CD4-positive, alpha-beta T cell (primary cell): ENCODE measurements at regions not wholly inside any gene's neighbourhood (a gene's known extent, or its start where the extent isn't known, plus 50 kb on each side); places are given as distances from the start of the nearest gene placed in this dataset.
A peak's percentile ranks its signal among the peaks of the same experiment; 100 is the strongest.

ENCODE experiments used
- ATAC-seq: fragments of 200-7000 bp; cut with Tn5 transposase; one replicate; pipeline ENCODE4 v1.10.0; 2022; ENCODE audit warnings: mild to moderate bottlenecking; ENCODE audit not compliant: poor library complexity
- CTCF ChIA-PET: fragments of 350-600 bp; sonication (Branson Sonifier 250); formaldehyde crosslinking; loops from one replicate; lab custom pipeline; 2021; ENCODE audit warnings: antibody characterized with exemption, inconsistent platforms; lab: Charles Lee
- POLR2A ChIA-PET: fragments of 350-600 bp; sonication (Branson Sonifier 250); formaldehyde crosslinking; loops from one replicate; lab custom pipeline; 2021; ENCODE audit warnings: antibody characterized with exemption, inconsistent platforms; lab: Charles Lee
- DNase-seq, 14 experiments: peaks; one replicate each; pipeline ENCODE4 v3.0.0-alpha.2; 2013 to 2020; ENCODE audit warnings: mixed read lengths in 2 of 14
- H3K27ac ChIP-seq, 2 donors: one replicate each; pipeline versions ENCODE4 v1.5.1 to v1.7.0; 2013; ENCODE audit warnings: low read length in 2 of 2, low read depth in 1 of 2, mild to moderate bottlenecking in 1 of 2
- H3K27me3 ChIP-seq, 2 experiments: 1 replicate in 1 of 2; 2 replicates in 1 of 2; pipeline versions ENCODE4 v1.6.1 to v1.7.0; 2013; ENCODE audit warnings: low read length in 2 of 2, control low read depth in 1 of 2, mild to moderate bottlenecking in 1 of 2, moderate library complexity in 1 of 2; ENCODE audit not compliant: insufficient read depth in 2 of 2, control insufficient read depth in 1 of 2
- H3K36me3 ChIP-seq: one replicate; pipeline ENCODE4 v1.6.1; 2013; ENCODE audit warnings: low read length, control low read depth; ENCODE audit not compliant: insufficient read depth
- H3K4me1 ChIP-seq: one replicate; pipeline ENCODE4 v1.6.1; 2013; ENCODE audit warnings: low read length, control low read depth; ENCODE audit not compliant: insufficient read depth
- H3K4me3 ChIP-seq: one replicate; pipeline ENCODE4 v1.5.1; 2013; ENCODE audit warnings: mild to moderate bottlenecking, low read length, moderate library complexity
- H3K9me3 ChIP-seq, 2 experiments: 1 replicate in 1 of 2; 2 replicates in 1 of 2; pipeline versions ENCODE4 v1.6.1 to v1.7.0; 2013; ENCODE audit warnings: low read length in 2 of 2, mild to moderate bottlenecking in 2 of 2, control low read depth in 1 of 2, moderate library complexity in 1 of 2; ENCODE audit not compliant: control insufficient read depth in 1 of 2, insufficient read depth in 1 of 2
- H3K27ac Mint-ChIP-seq: one replicate; pipeline ENCODE4 v1.8.0; 2020; ENCODE audit warnings: mixed read lengths
- H3K27me3 Mint-ChIP-seq: one replicate; pipeline ENCODE4 v1.8.0; 2021; ENCODE audit warnings: mixed read lengths
- H3K36me3 Mint-ChIP-seq: one replicate; pipeline ENCODE4 v1.8.0; 2021; ENCODE audit warnings: low read depth, mixed read lengths
- H3K4me1 Mint-ChIP-seq: one replicate; pipeline ENCODE4 v1.8.0; 2021; ENCODE audit warnings: low read depth, mixed read lengths
- H3K4me3 Mint-ChIP-seq: one replicate; pipeline ENCODE4 v1.8.0; 2020; ENCODE audit warnings: mild to moderate bottlenecking, mixed read lengths
- H3K9me3 Mint-ChIP-seq: one replicate; pipeline ENCODE4 v1.8.0; 2020; ENCODE audit warnings: mixed read lengths
- CTCF ChIP-seq: fragments of 200-600 bp; IDR thresholded peaks from one replicate; pipeline ENCODE4 v1.8.0; 2022; ENCODE audit warnings: antibody characterized with exemption, mild to moderate bottlenecking
- intact Hi-C, 2 experiments: fragments of 100-400 bp; cut with DNase I in 1 of 2; cut with micrococcal nuclease in 1 of 2; formaldehyde crosslinking; loops; one replicate each; pipeline versions ENCODE4 v1.15.1 to v1.9.0; 2023 to 2025; cut with DNase I, micrococcal nuclease

GRCh38 chr13:54658771-54659170 is 1630.2 kb downstream of the OLFM4 start:
- H3K27ac Mint-ChIP-seq: no peak overlapping the region
- H3K36me3 Mint-ChIP-seq: no peaks in the 10 kb centered on the region
- H3K9me3 Mint-ChIP-seq: peaks cover 12% of the 10 kb centered on the region
- Histone ChIP-seq H3K36me3 (no peaks in the 10 kb centered on the region), H3K27ac (no peak overlapping the region), H3K27me3 (no peaks in the 10 kb centered on the region), H3K4me3 (no peak overlapping the region), H3K4me1 (no peaks in the 10 kb centered on the region), H3K9me3 (peaks cover 5 to 19% of the 10 kb centered on the region in 2 experiments)
- intact Hi-C loops: no loop called here
- H3K4me3 Mint-ChIP-seq: no peak overlapping the region
- ChIA-PET CTCF (no interaction called here), POLR2A (no interaction called here)
- ATAC-seq: no peak
- no peak for TF ChIP-seq CTCF
- DNase-seq: no peak
- H3K4me1 Mint-ChIP-seq: no peaks in the 10 kb centered on the region
- H3K27me3 Mint-ChIP-seq: no peaks in the 10 kb centered on the region

GRCh38 chr13:54660277-54660676 is 1631.7 kb downstream of the OLFM4 start:
- no peaks in the 10 kb centered on the region for H3K27me3 ChIP-seq
- peaks cover 0 to 19% of the 10 kb centered on the region in 2 experiments for H3K9me3 ChIP-seq
- Mint-ChIP-seq H3K9me3 (peaks cover 12% of the 10 kb centered on the region), H3K27ac (no peak overlapping the region), H3K4me1 (no peaks in the 10 kb centered on the region), H3K36me3 (no peaks in the 10 kb centered on the region), H3K4me3 (no peak overlapping the region), H3K27me3 (no peaks in the 10 kb centered on the region)
- no peak overlapping the region for H3K27ac ChIP-seq
- no peak overlapping the region for H3K4me3 ChIP-seq
- no peak for TF ChIP-seq CTCF
- ChIA-PET CTCF (no interaction called here), POLR2A (no interaction called here)
- intact Hi-C loops: no loop called here
- H3K36me3 ChIP-seq: no peaks in the 10 kb centered on the region
- H3K4me1 ChIP-seq: no peaks in the 10 kb centered on the region
- DNase-seq: peak in 1 of 14 experiments; percentile 4
- ATAC-seq: no peak

- Histone ChIP-seq H3K4me1 (no peaks in the 10 kb centered on the region), H3K4me3 (no peak overlapping the region), H3K27ac (no peak overlapping the region), H3K9me3 (peaks cover 0 to 15% of the 10 kb centered on the region in 2 experiments), H3K36me3 (no peaks in the 10 kb centered on the region), H3K27me3 (no peaks in the 10 kb centered on the region)
- no peak overlapping the region for H3K27ac Mint-ChIP-seq
- ATAC-seq: no peak
- TF ChIP-seq CTCF: no peak
- ChIA-PET POLR2A (no interaction called here), CTCF (no interaction called here)
- H3K27me3 Mint-ChIP-seq: no peaks in the 10 kb centered on the region
- no peak overlapping the region for H3K4me3 Mint-ChIP-seq
- no peaks in the 10 kb centered on the region for H3K4me1 Mint-ChIP-seq
- no peaks in the 10 kb centered on the region for H3K36me3 Mint-ChIP-seq
- intact Hi-C loops: no loop called here
- H3K9me3 Mint-ChIP-seq: peaks cover 8% of the 10 kb centered on the region
- no peak for DNase-seq
Observed at GRCh38 chr13:54676526-54677113, 1648.0 kb downstream of the OLFM4 start.
